Lower leg skin (tissue), 4 donors: ENCODE measurements at regions not wholly inside any gene's neighbourhood (a gene's known extent, or its start where the extent isn't known, plus 50 kb on each side); places are given as distances from the start of the nearest gene placed in this dataset.
"Not testable (repeated sequence)": the region's sequence is repeated elsewhere in the genome, so short reads cannot be mapped to it uniquely, and the experiment has no call there.

Experiments
- DNase-seq, 2 donors: peaks; one replicate each; pipeline ENCODE4 v3.0.0-alpha.2; 2019; ENCODE audit warnings: low spot score in 2 of 2
- H3K4me3 ChIP-seq: fragments of 200-600 bp; sonication (generic); 2 replicates; pipeline ENCODE4 v1.5.1; 2017; ENCODE audit warnings: mild to moderate bottlenecking, low read depth; ENCODE audit not compliant: poor library complexity, severe bottlenecking
- POLR2A ChIP-seq, 2 donors: fragments of 450-650 bp; IDR thresholded peaks; one replicate each; pipeline ENCODE4 v1.6.1; 2016 to 2017; ENCODE audit warnings: antibody characterized with exemption in 2 of 2, mild to moderate bottlenecking in 1 of 2, moderate library complexity in 1 of 2
- WGBS, 2 donors: methylation state at CpG; one replicate each; pipeline ENCODE4 v1.1.5; 2018; 5-methylcytosine and 5-hydroxymethylcytosine counted together
- intact Hi-C: fragments of 100-400 bp; cut with DNase I; formaldehyde crosslinking; loops from one replicate; pipeline ENCODE4 v1.15.0; 2023; ENCODE audit warnings: low total_unique reads
- TF ChIP-seq, protein P1 (sequence below), 3 donors: fragments of 450-650 bp; IDR thresholded peaks; one replicate each; pipeline ENCODE4 v1.5.1; 2016; ENCODE audit warnings: antibody characterized with exemption in 3 of 3, mild to moderate bottlenecking in 3 of 3, moderate library complexity in 2 of 3

DNA sequence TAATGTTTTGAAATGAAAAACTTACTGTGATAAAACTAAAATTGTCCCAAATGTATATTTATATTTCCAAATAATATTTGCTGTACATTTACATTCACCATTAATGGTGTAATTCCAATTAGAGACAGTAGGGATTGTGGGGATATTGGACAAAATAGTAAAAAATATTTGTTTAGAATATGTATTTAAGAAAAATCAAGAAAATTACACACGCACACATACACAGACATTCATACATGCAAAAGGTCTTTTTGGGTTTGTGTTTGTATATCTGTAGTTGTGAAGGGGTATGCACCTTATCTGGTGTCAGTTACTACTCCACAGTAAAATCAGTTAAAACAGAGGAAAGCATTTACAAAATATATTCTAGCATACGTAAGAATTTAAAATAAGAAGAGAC lies 435.9 kb upstream of the ZNF804A start:
- intact Hi-C loops: no loop called here
- TF ChIP-seq, protein P1, sequence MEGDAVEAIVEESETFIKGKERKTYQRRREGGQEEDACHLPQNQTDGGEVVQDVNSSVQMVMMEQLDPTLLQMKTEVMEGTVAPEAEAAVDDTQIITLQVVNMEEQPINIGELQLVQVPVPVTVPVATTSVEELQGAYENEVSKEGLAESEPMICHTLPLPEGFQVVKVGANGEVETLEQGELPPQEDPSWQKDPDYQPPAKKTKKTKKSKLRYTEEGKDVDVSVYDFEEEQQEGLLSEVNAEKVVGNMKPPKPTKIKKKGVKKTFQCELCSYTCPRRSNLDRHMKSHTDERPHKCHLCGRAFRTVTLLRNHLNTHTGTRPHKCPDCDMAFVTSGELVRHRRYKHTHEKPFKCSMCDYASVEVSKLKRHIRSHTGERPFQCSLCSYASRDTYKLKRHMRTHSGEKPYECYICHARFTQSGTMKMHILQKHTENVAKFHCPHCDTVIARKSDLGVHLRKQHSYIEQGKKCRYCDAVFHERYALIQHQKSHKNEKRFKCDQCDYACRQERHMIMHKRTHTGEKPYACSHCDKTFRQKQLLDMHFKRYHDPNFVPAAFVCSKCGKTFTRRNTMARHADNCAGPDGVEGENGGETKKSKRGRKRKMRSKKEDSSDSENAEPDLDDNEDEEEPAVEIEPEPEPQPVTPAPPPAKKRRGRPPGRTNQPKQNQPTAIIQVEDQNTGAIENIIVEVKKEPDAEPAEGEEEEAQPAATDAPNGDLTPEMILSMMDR (IDR thresholded peaks at IDR 0.05): no peak
- TF ChIP-seq POLR2A (IDR thresholded peaks at IDR 0.05): no peak
- no peak for DNase-seq
- H3K4me3 ChIP-seq: no peak overlapping the region
- WGBS, 2 donors: 91 to 92% methylated on average over 2 of the region's 2 CpGs

GRCh38 chr2:184168823-184169222 lies 429.5 kb upstream of the ZNF804A start:
- H3K4me3 ChIP-seq, intact Hi-C loops, DNase-seq: not testable (repeated sequence)
- 81 to 82% methylated on average over 5 of the region's 5 CpGs for WGBS, 2 donors

- WGBS, 2 donors: 87 to 88% methylated on average over 4 of the region's 4 CpGs
These were observed 429.0 kb upstream of the ZNF804A start for GRCh38 chr2:184169366-184169765.

GRCh38 chr2:184174493-184175104 lies 423.7 kb upstream of the ZNF804A start:
- no peak for TF ChIP-seq POLR2A (IDR thresholded peaks at IDR 0.05)
- TF ChIP-seq, protein P1 (IDR thresholded peaks at IDR 0.05): no peak
- DNase-seq: no peak
- no peak overlapping the region for H3K4me3 ChIP-seq
- intact Hi-C loops: no loop called here
- WGBS, 2 donors: 81 to 82% methylated on average over 8 of the region's 8 CpGs

More at GRCh38 chr2:184169366-184169765, 429.0 kb upstream of the ZNF804A start:
- H3K4me3 ChIP-seq: no peak overlapping the region
- intact Hi-C loops: no loop called here
- no peak for TF ChIP-seq POLR2A (IDR thresholded peaks at IDR 0.05)
- TF ChIP-seq, protein P1 (IDR thresholded peaks at IDR 0.05): no peak
- DNase-seq: no peak

DNA sequence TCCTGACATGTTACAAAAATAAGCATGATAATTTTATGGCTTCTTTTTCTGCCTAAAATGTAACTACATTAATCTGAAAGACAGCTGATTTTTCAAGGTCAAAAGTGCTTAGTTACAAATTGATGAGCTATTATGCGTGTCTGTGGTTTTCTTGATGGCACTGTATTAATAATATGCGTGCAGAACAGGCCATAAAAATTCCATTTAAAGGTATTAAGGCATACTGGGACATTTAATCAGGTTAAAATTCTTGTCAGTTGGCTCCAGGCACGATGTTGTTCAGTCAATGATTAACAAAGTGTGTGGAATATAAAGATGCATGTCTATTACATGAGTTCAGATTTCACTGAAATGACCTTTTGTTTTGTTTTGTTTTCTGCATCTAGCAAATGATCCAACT lies 420.1 kb upstream of the ZNF804A start:
- intact Hi-C loops: no loop called here
- no peak for TF ChIP-seq POLR2A (IDR thresholded peaks at IDR 0.05)
- TF ChIP-seq, protein P1 (IDR thresholded peaks at IDR 0.05): no peak
- no peak for DNase-seq
- H3K4me3 ChIP-seq: no peak overlapping the region
- WGBS, 2 donors: 52 to 53% methylated on average over 3 of the region's 3 CpGs

DNA sequence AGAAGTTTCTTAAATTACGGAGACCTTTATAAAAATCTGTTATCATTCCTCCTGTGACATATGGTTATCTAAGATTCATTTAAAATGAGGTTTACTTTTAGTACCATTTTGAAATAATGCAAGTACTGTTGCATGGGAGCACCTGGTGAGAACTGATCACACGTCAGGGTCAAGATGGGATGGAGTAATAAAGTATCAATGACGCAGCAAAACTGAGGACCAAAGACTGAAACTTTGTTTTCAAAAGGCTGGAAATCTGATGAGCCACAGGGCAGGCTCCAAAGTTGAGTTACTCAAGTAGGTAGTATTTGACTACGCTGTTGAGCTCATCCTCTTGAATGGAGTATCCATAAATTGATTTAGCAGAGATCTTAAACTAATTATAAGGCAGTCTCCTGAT lies 411.9 kb upstream of the ZNF804A start:
- 79 to 89% methylated on average over 4 of the region's 4 CpGs for WGBS, 2 donors
- TF ChIP-seq POLR2A (IDR thresholded peaks at IDR 0.05): no peak
- TF ChIP-seq, protein P1 (IDR thresholded peaks at IDR 0.05): no peak
- no peak for DNase-seq
- H3K4me3 ChIP-seq: no peak overlapping the region
- intact Hi-C loops: no loop called here
